HG02884 (cell line): ENCODE measurements at regions not wholly inside any gene's neighbourhood (a gene's known extent, or its start where the extent isn't known, plus 50 kb on each side); places are given as distances from the start of the nearest gene placed in this dataset.
"Not testable (repeated sequence)": the region's sequence is repeated elsewhere in the genome, so short reads cannot be mapped to it uniquely, and the experiment has no call there.

Experiments
- ATAC-seq: cut with Tn5 transposase; IDR thresholded peaks from one replicate; pipeline ENCODE4 v1.9.1; 2021; ENCODE audit warnings: mild to moderate bottlenecking, moderate library complexity; ENCODE audit not compliant: unreplicated experiment

- ATAC-seq, result no peak
Observed at GRCh38 chr7:68893411-68893810, 704.9 kb upstream of the AUTS2 start.

GRCh38 chr7:68899156-68899555 is 699.1 kb upstream of the AUTS2 start:
- ATAC-seq, result not testable (repeated sequence)

GRCh38 chr7:68900096-68900495 is 698.2 kb upstream of the AUTS2 start:
- no peak for ATAC-seq

DNA sequence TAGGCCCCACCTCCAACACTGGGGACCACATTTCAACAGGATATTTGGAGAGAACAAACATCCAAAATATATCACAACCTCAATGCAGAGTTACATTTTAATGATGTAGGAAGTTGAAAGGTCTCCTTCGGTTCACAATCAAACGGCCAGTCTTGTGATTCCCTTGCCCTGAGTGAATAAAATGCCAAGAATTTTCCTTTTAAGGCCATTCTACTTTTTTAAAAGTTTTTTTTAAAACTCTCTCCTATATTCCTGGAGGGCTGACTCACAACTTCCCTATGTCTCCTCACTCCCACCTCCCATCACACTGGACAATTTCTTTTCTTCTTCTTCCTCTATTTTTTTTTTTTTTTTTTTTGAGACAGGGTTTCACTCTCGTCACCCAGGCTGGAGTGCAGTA is 693.6 kb upstream of the AUTS2 start:
- no peak for ATAC-seq

- no peak for ATAC-seq
Observed at GRCh38 chr7:68911754-68912153, 686.5 kb upstream of the AUTS2 start.

GRCh38 chr7:68914006-68914405 is 684.3 kb upstream of the AUTS2 start:
- ATAC-seq, result no peak

GRCh38 chr7:68917041-68917651 is 681.1 kb upstream of the AUTS2 start:
- no peak for ATAC-seq

DNA sequence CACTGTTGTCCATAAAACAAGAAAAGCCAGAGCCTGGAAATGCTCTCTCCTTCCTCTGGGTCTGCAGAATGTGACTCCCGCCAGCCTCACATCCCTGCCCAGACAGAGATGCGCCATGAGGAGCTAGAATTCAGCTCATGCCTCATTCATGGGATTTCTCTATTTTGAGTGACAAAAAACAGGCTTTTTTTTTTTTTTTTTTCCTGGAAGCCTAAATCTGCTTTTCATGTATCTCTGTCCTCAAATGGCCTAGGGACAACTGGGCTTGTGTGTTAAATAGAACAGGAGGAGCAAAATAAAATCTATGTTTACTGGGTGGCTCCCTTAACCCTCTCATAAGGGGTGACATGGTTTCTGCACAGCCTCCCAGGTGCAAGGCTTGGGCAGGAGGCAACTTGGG is 679.7 kb upstream of the AUTS2 start:
- no peak for ATAC-seq

DNA sequence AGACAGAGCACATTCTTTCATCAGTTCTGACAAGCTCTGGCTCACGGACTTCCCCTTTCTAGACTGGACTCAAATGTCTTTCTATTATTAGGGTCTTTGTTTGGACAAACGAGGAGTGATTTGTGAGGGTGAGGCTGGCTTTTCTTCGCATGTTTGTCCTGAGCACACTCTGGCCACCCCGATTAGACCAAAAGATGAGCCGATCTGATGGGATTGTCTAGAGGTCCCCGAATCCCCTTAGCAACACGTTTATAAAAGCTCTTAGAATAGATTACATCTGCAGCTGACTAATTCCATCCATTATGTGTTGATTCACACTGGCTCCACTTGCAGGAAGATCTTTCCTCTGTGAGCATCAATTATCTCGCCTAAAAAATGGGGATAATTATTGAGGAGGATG is 675.4 kb upstream of the AUTS2 start:
- ATAC-seq, result no peak

- no peak for ATAC-seq
Observed at GRCh38 chr7:68925241-68925640, 673.0 kb upstream of the AUTS2 start.

DNA sequence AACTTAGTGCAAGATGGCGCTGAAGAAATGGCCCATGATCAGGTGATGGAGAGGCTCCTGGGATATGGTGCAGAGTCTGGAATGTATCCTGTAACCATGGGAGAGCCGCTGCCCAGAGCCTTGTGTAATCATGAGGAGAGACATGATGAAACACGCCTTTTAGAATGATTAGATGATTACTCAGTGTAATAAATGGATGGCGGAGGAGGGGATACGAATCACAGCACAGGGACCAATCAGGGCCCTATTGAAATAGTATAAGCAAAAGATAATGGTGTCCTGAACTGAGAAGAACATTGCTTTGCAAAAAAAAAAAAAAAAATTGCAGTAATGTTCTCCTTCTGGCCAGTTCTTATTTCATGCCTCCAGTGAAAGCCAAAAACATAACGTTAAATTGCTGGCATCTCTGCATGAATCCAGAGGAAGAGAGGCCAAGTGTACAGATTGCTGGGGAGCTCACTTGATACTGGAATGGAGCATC is 668.5 kb upstream of the AUTS2 start:
- no peak for ATAC-seq

GRCh38 chr7:68936471-68937035 is 661.7 kb upstream of the AUTS2 start:
- ATAC-seq, result no peak

- ATAC-seq, result no peak
Observed at GRCh38 chr7:68938151-68938550, 660.1 kb upstream of the AUTS2 start.

DNA sequence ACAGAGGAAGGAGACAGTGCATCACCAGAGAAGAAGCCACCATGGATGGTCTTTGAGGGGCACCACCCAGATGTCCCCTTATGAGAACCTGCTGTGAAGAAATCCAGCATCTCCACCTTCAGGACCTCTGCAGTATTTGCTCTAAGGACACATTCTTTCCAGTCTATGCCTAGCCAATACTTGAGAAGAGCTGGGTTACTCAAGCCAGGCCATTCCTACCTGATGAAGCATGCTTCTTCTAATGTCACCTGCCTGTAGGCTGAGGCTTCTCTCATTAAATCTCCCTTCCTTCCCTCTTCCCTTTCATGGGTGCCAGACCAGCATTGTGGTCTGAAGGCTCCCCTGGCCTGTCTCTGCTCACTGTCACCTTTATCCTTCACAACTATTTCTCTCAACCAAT is 654.5 kb upstream of the AUTS2 start:
- ATAC-seq, result no peak

DNA sequence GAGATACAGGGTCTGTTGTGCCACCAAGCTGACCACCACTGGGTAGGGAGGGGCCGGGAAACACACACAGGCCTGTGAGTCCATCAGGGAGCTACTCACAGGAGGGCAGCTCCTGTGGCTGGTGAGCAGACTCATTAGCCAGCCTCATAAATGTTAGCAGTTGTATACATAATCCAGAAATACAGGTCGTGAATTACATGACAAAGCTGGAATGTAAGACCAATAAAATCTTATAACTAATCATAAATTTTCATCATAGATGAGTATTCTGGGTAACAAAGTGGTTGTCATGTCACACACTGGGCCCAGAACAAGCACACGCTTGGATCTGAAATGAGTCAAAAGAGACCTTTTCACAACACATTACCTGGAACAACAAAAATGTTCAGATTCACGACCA is 642.6 kb upstream of the AUTS2 start:
- no peak for ATAC-seq

- ATAC-seq, result no peak
Observed at GRCh38 chr7:68958571-68958970, 639.7 kb upstream of the AUTS2 start.

GRCh38 chr7:68963552-68963951 is 634.7 kb upstream of the AUTS2 start:
- no peak for ATAC-seq

DNA sequence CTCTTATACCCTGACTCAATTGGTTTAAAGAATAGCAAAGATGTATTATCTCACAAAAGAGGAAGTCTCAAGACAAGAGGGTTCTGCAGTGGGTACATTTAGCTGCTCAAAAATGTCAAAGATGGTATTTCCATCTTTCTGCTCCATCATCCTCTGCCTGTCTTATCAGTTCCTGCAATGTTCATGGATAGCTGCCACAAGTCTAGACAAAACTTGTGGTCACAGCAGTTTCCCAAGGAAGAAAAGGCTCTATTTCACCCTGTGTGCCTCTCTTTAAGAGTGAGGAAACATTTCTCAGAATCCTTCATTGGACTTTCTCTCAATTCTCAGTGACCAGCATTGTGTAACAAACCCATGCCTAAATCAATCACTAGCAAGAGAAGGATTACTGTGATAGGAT is 634.2 kb upstream of the AUTS2 start:
- ATAC-seq, result no peak

- no peak for ATAC-seq
Observed at GRCh38 chr7:68965351-68965750, 632.9 kb upstream of the AUTS2 start.

- ATAC-seq, result no peak
Observed at GRCh38 chr7:68967598-68967997, 630.7 kb upstream of the AUTS2 start.

- ATAC-seq, result no peak
Observed at GRCh38 chr7:68969571-68969970, 628.7 kb upstream of the AUTS2 start.

DNA sequence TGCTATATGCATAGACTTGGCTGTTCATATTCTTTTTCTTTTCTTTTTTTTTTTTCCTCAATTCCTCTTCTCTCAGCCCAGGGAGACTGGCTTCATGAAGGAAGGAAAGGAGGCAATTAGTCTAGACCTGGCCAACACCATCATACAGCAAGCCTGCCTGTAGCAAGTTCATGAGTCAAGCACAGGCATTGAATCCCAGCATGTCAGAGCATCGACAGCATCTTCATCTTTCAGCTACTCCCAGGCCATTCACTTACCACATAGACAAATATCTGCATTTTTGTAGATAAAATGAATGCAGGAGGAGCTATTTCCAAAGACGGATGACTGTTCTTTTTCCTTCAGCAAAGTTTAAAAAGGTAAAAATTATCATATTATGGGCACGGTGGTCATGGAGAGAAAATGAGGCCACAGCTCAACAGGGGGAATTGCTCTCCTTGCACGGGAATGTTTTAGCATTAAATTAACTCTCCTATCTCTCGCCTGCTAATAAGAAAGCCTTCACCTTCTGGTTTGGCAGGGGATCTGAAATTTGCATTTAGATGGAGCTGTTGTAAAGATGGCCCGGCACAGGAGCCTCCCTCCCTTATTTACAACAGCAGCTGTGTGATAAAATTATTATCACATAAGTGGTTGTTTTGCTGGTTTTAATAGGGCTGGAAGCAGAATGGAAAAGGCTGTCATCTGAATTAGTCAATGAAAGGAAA is 626.5 kb upstream of the AUTS2 start:
- no peak for ATAC-seq
